NCI-H774 (cell line): ENCODE measurements at regions not wholly inside any gene's neighbourhood (a gene's known extent, or its start where the extent isn't known, plus 50 kb on each side); places are given as distances from the start of the nearest gene placed in this dataset.

ENCODE experiments used
- DNase-seq: peaks from one replicate; lab custom pipeline; 2025; lab: John Stamatoyannopoulos, UW

GRCh38 chr12:5195691-5196090 lies 152.0 kb downstream of the KCNA5 start:
- no peak for DNase-seq

DNA sequence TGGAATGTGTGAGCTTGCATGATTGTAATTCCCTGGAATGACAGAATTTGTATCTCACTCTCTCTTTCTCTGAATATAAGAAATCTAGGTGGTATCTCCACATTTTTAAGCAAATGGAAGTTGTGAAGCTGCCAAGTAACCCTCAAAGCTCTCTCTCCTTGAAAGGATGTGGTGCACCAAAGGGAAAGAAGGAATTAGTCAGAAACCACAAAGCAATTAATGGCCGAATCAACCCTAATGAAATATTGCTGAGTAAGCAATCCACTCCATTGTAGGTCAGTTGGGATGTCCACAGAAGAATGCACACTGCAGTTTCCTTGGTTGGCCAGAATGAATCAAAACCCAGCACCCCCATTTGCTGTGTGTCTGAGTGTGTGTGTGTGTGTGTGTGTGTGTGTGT lies 153.5 kb downstream of the KCNA5 start:
- no peak for DNase-seq

- no peak for DNase-seq
Observed at GRCh38 chr12:5197656-5198055, 154.0 kb downstream of the KCNA5 start.

GRCh38 chr12:5200278-5201087 lies 156.8 kb downstream of the KCNA5 start:
- peak; percentile 2 for DNase-seq

DNA sequence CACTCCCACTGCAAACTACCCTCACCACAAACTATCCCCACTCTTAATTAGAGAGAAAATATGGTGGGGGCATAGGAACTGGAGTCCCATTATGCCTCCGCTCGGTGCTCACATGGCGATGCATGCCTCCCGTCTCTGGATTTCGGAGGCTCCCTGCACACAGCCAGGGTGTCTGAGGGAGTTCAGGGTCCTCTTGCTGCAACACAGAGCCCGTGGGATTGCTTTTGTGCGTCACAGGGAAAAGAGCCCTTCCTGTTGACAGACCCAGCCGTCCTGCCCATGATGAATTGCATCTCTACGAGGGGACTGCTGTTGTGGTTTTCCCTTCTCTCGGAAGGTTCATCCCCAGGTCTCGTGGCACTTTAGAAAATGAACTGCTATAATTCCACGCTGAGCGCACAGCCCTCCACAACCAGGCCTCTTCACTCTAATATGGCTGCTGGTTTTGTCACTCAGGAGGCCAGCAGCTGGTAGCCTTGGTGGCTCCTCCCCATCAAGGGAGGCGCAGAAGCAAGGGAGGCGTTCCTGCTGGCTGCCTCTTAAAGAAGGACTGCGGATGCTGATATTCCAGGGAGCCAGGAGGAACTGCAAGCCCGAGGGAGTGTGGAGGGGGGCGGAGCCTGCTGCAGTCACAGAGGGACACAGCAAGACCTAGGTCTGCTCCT lies 158.0 kb downstream of the KCNA5 start:
- DNase-seq, result no peak

DNA sequence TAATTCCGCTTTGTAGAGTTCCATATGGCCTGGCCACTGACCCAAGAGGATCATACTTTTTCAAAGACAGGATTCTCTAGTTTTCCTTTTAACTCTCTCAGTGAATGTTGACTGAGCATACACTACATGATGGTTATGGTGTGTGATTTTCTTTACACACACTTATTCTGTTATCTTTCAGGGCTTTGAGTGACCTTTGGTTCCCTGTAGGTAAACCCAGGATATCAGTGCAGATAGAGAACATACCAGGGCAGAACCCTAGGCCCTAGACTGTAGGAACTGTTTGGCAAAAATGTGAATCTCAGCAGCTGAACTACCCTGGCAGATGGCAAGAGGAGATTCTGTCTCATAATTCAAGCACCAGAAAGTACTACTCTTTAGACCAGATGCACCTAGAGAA lies 159.6 kb downstream of the KCNA5 start:
- DNase-seq, result no peak

DNA sequence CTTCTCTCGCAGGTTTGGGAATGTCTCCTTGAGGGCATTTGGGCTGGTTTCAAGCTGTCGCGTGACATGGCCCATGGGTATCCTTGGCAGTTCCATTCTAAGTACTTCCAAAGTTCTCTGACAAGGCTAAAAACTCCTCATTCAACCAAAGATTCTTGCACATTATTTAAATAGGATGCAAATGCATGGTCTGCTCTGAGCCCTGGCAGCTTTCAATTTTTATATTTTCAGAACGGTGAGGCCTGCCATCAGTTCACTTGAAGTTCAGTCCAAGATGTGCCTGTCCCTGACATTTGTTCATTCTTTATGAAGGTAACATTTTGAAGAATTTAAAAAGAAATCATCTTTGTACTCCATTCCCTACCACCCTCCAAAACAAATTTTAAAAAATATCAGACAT lies 160.0 kb downstream of the KCNA5 start:
- no peak for DNase-seq

DNA sequence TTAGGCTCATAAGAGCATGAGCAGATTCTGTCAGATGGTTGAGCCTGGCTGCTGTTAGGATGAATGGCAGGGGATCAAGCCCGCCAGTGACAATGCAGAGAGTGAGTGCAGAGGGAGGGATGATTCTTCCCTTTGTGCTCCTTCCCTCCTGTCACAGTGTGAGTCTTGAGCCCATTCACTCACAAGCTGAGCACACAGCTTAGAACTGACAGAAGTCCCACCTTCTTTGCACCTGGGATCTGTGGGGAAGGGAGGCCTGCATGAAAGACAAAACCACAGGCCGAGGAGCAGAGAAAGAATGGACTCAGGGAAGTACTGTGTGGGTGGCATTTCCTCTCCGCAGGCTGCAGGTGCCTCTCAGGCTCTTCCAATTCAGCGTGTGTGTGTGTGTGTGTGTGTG lies 160.6 kb downstream of the KCNA5 start:
- DNase-seq, result no peak

GRCh38 chr12:5204831-5205230 lies 161.2 kb downstream of the KCNA5 start:
- no peak for DNase-seq

DNA sequence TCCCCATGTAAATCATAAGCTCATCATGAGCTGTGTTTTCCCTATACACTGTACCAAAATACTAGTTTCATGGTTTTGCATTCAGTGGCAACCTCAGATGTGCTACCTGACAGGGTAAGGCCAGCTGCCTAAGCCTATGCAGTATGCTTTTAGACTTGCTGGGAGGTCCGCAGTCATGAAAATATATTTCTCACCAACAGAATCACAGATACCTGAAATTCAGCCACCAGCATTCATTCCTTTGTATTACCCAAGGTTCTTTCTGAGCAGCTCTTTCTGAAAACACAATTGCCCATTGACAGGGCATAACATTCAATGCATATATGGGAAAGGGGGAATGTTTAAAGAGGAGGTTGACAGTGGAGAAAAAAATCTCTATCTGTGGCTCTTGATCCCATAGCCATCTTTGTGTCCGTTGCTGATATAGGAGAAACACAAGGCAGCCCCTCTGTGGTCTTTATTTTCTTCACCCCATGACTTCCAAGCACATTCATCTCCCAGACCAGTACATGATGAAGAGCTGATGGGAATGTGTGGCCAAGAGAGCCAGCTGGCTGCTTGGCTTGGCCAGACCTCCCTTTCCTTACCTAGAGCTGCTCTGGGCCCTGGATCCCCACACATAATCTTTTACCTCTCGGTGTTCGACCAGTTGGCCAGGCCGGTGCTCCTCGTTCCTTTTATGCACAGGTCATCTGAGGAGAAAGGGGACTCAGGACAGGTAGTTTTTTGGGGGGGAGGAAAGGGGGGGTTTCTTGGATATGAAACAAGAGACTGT lies 162.9 kb downstream of the KCNA5 start:
- DNase-seq, result no peak

GRCh38 chr12:5210179-5210922 lies 166.7 kb downstream of the KCNA5 start:
- no peak for DNase-seq

- DNase-seq, result no peak
Observed at GRCh38 chr12:5210923-5211290, 167.2 kb downstream of the KCNA5 start.

DNA sequence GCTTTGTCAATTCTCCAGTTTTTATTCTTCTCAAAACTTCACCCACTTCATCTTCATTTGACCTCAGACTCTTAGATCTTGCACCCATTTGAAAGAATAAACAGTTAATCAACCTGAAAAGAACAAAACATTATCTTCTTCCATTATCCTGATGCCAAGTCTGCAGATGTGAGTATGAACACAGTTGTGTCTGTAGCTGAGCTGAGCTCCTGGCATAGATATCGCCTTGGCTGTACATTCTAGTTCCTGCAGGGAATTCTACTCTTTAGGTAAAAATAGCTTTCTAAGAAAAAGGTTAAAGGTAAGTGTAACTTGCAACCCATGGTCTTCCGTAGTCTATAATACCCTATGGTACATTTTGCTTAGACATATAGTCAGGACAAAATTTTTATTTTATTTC lies 169.7 kb downstream of the KCNA5 start:
- DNase-seq, result no peak

DNA sequence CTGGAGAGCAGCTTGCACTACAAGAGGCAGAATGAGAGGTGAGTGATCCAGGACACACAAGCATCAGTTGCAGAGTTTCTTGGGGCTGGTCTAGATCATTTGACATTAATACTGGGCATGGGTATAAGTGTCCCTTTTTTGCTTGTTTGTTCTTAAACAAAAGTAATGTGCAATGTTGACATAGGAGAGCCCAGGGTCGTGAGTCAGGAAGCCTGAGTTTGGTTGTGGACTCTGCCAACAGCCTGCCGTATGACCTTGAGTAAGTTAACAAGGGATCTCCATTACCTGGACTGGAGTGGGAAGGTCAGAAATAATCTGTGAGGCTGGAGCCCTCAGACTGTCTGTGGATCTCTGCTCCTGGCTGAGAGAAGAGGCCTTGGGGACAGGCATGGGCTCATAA lies 170.3 kb downstream of the KCNA5 start:
- DNase-seq, result no peak

GRCh38 chr12:5217936-5218335 lies 174.3 kb downstream of the KCNA5 start:
- DNase-seq, result no peak

DNA sequence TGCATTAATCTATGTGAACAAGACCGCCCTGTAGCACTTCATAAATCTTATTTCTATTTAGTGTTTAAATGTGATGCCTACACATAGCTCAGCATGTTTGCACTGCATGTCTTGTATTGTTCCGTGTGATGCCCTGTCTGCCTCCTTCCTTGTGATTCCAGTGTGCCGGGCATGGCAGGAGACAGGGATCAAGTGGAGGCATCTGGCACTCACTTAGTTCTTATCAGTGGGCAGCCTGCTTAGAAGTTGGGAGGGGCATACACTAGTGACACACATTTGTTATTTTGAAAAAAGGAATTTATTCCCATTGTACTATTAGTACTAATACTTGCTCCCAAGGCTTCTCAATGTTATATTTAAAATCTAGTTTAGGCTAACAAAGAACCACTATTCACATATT lies 176.4 kb downstream of the KCNA5 start:
- no peak for DNase-seq

- no peak for DNase-seq
Observed at GRCh38 chr12:5220835-5221234, 177.2 kb downstream of the KCNA5 start.

DNA sequence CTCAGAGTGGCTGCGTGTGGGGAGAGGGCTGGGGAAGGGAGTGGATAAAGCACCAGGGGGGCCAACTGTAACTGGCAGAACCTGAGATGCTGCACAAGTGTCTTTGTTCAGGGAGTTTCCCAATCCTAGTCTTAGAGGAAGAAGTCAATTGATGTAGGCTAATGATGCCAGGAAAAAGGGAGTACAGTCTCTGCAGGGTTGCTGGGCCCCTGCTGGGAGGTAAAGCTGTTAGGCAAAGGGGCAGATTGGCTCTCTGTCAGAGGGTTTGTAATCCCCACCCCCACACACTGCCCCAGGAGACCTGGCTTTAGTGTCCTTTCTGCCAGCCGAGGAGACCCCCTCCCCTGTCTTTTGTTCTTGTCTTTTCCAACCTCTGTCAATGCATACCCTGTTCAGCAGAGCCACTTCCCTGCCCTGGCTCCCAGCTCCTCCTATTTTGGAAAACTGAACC lies 178.4 kb downstream of the KCNA5 start:
- DNase-seq, result no peak

- DNase-seq, result no peak
Observed at GRCh38 chr12:5222729-5223128, 179.1 kb downstream of the KCNA5 start.

GRCh38 chr12:5223881-5224280 lies 180.2 kb downstream of the KCNA5 start:
- DNase-seq, result no peak

DNA sequence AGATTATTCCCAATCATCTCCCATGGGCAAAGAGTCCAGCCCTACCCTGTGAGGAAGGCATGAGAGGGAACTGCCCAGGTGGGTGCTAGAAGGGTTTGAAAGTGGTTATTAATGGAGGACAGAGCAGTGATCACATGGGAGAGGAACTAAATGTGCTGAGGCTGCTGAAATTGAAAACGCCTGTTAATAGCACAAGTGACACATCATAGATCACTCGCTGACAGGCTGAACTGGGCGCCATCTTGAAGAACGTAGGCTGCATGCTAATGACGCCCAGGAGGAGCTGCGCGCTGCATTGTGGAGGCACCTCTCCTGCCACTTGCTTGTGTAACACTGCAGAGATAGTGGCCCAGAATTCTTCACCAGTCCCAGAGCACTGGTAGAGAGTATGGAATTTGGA lies 182.9 kb downstream of the KCNA5 start:
- no peak for DNase-seq

DNA sequence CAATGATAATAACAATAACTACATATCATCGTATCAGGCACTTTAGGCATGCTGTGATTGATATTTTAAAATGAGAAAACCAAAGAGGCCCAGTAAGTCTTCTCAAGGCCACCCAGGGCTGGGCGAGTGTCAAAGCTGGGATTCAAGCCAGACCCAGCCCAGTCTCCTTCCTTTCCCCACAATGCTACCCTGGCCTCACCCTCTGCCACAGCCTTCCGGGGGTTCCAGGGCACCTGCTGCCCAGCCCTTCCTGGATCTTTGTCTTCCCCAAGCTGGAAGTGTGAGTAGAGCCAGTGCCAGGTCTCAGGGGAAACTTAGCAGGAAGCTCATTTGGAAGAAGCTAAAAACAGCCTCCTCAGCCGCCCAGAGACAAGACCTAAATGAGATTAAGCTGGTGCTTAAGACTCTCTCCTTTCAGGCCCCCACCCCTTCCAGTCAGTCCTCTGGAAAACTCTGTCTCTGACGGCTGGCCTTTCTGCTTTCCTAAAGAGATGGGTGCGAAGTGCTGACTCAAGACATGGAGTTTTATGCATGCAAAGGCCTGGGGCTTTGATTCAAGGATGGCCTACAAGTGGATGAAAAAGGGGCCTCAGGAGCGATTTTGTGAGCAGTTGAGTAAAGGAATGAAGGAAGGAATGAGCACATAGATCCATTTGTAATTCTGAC lies 184.2 kb downstream of the KCNA5 start:
- DNase-seq, result no peak
